Ovary (tissue), 7 donors: ENCODE measurements at regions not wholly inside any gene's neighbourhood (a gene's known extent, or its start where the extent isn't known, plus 50 kb on each side); places are given as distances from the start of the nearest gene placed in this dataset.

Source experiments
- DNase-seq, 5 donors: peaks; one replicate each; pipeline ENCODE4 v3.0.0-alpha.2; 2019 to 2020
- H3K27ac ChIP-seq, 2 donors: fragments of 200-600 bp; one replicate each; pipeline versions ENCODE4 v1.5.1 to v1.8.0; 2019 to 2022
- H3K27me3 ChIP-seq: fragments of 200-600 bp; one replicate; pipeline ENCODE4 v1.8.0; 2022
- H3K36me3 ChIP-seq: fragments of 200-600 bp; sonication (generic); one replicate; pipeline ENCODE4 v1.5.1; 2019
- H3K4me1 ChIP-seq: one replicate; pipeline ENCODE4 v1.8.1; 2013; ENCODE audit warnings: mild to moderate bottlenecking, moderate library complexity; ENCODE audit not compliant: insufficient read depth
- H3K4me3 ChIP-seq: fragments of 200-600 bp; sonication (generic); one replicate; pipeline ENCODE4 v1.5.1; 2017
- H3K9me3 ChIP-seq, 2 donors: fragments of 200-600 bp in 1 of 2; sonication (generic) in 1 of 2; one replicate each; pipeline versions ENCODE4 v1.5.1 to v1.8.1; 2013 to 2019; ENCODE audit warnings: mild to moderate bottlenecking in 1 of 2, moderate library complexity in 1 of 2
- EP300 ChIP-seq: sonication (generic); formaldehyde crosslinking; IDR thresholded peaks from one replicate; pipeline ENCODE4 v1.6.1; 2017; ENCODE audit warnings: antibody characterized with exemption
- POLR2A ChIP-seq: fragments of 450-650 bp; IDR thresholded peaks from one replicate; pipeline ENCODE4 v1.6.1; 2017; ENCODE audit warnings: antibody characterized with exemption, mild to moderate bottlenecking, moderate library complexity
- WGBS, 3 donors: extraction: QIAGEN DNeasy Blood & Tissue Kit in 1 of 3; methylation state at CpG; one replicate each; pipeline versions ENCODE4 v1.1.5 to v1.1.7; 2013 to 2017; 5-methylcytosine and 5-hydroxymethylcytosine counted together
- intact Hi-C, 4 donors: fragments of 100-400 bp; cut with DNase I; formaldehyde crosslinking; loops; one replicate each; pipeline versions ENCODE4 v1.11.0 to v1.15.1; 2022 to 2023
- TF ChIP-seq, protein P1 (sequence below), 3 donors: fragments of 450-650 bp in 2 of 3; fragments of 200-600 bp in 1 of 3; IDR thresholded peaks; one replicate each; pipeline versions ENCODE4 v1.5.1 to v1.8.0; 2016 to 2022; ENCODE audit warnings: antibody characterized with exemption in 3 of 3, mild to moderate bottlenecking in 1 of 3
- donor health status: DM: no; HTN: no; CAD: no; lungs with moderate emphysema.
- donor health status: DM: no; HTN: no; CAD: no.
- donor health status: Bipolar disorder and iron deficiency.
- donor health status: DM: no; HTN: no; CAD: no.
- donor health status: DM: yes; HTN: yes; CAD: no.

- intact Hi-C loops, result loop anchor here in 2 of 4 donors (10.0 kb wide), 2 partner anchors 54 to 56 kb away; no protein-coding TSS in a partner anchor
- WGBS, 3 donors, result 87 to 92% (median 91%) methylated on average over 11 of the region's 11 CpGs
These were observed 66.3 kb upstream of the CIBAR2 start for GRCh38 chr16:85178596-85178995.

GRCh38 chr16:85179344-85180046 lies 67.2 kb upstream of the CIBAR2 start:
- intact Hi-C loops, result loop anchor here in 2 of 4 donors (10.0 kb wide), 2 partner anchors 55 kb away; no protein-coding TSS in a partner anchor
- peak overlapping the region in 1 of 2 donors; percentile 30 for H3K27ac ChIP-seq
- DNase-seq, result no peak
- H3K27me3 ChIP-seq, result no peaks in the 10 kb centered on the region
- no peak overlapping the region for H3K4me3 ChIP-seq
- TF ChIP-seq EP300, result no peak
- H3K4me1 ChIP-seq, result peaks cover 35% of the 10 kb centered on the region
- H3K36me3 ChIP-seq, result no peaks in the 10 kb centered on the region
- no peaks in the 10 kb centered on the region for H3K9me3 ChIP-seq
- WGBS, 3 donors, result 63 to 82% (median 73%) methylated on average over 15 of the region's 15 CpGs

More at GRCh38 chr16:85178596-85178995, 66.3 kb upstream of the CIBAR2 start:
- peaks cover 40% of the 10 kb centered on the region for H3K4me1 ChIP-seq
- no peak for DNase-seq
- no peaks in the 10 kb centered on the region for H3K27me3 ChIP-seq
- H3K36me3 ChIP-seq, result no peaks in the 10 kb centered on the region
- H3K9me3 ChIP-seq, result no peaks in the 10 kb centered on the region
- TF ChIP-seq, protein P1, sequence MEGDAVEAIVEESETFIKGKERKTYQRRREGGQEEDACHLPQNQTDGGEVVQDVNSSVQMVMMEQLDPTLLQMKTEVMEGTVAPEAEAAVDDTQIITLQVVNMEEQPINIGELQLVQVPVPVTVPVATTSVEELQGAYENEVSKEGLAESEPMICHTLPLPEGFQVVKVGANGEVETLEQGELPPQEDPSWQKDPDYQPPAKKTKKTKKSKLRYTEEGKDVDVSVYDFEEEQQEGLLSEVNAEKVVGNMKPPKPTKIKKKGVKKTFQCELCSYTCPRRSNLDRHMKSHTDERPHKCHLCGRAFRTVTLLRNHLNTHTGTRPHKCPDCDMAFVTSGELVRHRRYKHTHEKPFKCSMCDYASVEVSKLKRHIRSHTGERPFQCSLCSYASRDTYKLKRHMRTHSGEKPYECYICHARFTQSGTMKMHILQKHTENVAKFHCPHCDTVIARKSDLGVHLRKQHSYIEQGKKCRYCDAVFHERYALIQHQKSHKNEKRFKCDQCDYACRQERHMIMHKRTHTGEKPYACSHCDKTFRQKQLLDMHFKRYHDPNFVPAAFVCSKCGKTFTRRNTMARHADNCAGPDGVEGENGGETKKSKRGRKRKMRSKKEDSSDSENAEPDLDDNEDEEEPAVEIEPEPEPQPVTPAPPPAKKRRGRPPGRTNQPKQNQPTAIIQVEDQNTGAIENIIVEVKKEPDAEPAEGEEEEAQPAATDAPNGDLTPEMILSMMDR (IDR thresholded peaks at IDR 0.05), result no peak
- TF ChIP-seq EP300, result no peak
- no peak for TF ChIP-seq POLR2A
- no peak overlapping the region for H3K27ac ChIP-seq
- H3K4me3 ChIP-seq, result no peak overlapping the region

DNA sequence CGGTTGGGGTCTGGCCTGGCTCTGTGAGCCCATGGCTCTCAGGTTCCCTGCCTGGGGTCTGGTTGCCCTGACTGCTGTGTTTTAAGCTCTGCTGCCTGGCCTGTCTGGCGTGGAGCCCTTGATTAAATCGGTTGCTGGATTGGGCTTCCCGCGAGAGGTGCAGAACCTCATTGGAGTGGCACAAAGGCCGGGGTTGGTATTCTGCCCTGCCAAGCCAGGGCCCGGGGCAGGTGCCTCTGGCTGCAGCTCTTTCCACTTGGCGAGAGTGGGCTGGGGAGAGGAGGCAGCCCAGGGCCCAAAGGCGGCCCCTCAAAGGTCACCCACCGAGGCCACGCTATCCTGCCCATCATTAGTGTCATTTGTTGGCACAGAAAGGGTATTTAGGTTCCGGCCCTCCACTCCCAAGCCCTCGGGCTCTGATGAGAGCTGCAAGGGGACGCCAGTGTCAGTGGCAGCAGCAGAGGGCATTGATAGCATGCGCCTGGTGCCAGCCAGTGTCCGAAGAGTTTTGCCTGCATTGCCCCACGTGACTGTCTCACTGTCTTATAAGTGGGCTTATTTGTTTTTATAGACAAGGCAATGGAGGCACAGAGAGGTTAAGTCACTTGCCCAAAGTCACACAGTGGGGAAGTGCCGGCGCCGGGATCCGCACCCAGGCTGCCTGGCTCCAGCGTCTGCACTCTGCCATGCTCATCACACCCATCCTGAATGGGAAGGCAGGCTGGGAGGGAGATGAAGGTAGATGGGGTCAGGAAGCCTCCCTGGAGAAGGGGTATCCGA lies 68.0 kb upstream of the CIBAR2 start:
- Histone ChIP-seq H3K27me3 (no peaks in the 10 kb centered on the region), H3K36me3 (no peaks in the 10 kb centered on the region), H3K27ac (peak overlapping the region in 1 of 2 donors; percentile 30), H3K4me3 (no peak overlapping the region), H3K9me3 (no peaks in the 10 kb centered on the region), H3K4me1 (peaks cover 29% of the 10 kb centered on the region)
- intact Hi-C loops, result no loop called here
- no peak for DNase-seq
- TF ChIP-seq EP300 (no peak), POLR2A (no peak)
- TF ChIP-seq, protein P1 (IDR thresholded peaks at IDR 0.05), result no peak
- WGBS, 3 donors, result 86 to 91% (median 90%) methylated on average over 23 of the region's 23 CpGs

DNA sequence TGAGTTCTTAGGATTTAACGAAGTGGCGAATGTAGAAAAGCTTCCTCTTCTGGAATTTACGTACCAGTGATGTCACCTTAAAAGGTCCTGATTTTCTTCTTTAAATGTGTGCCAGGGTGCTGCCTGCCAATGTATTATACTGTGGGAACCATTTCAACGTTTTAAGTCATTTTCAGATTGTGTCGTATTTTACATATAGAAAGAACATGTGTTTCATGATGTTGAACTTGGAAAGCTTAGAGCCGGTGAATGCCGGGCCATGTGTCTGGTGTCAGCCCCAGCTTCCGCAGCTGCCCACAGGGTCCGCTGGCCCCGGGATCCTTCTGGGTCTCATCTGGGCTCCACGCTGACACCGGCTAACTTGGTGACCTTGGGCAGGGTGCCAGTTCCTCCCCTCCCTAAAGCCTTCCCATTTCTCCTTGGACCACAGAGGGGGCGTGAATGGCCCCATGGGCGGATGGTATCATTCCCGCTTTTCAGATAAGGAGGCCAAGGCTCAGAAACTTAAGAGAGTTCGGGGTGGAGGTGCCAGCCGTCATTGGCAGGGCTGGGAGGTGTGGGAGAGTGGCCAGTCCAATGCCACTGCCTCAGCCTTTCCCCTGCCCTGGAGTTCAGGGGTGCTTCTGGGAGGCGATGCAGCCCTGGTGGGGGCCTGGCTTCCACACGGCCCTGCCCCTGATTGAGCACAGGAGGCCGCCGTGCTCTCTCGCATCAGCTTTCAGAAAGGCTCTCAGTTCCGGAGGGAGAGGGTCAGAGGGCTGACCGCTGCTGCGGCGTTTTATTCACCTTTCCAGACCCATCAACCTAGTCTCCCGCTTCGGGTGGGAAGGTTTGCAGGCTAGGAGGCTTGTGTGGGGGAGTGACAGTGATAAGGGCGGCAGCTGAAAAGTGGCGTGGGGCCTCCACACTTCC lies 68.8 kb upstream of the CIBAR2 start:
- Histone ChIP-seq H3K27ac (peak overlapping the region in 1 of 2 donors; percentile 21), H3K36me3 (no peaks in the 10 kb centered on the region), H3K9me3 (no peaks in the 10 kb centered on the region), H3K4me1 (peaks cover 26% of the 10 kb centered on the region), H3K27me3 (no peaks in the 10 kb centered on the region), H3K4me3 (no peak overlapping the region)
- intact Hi-C loops, result no loop called here
- DNase-seq, result peak; percentile 70 to 90 (median 80)
- TF ChIP-seq, protein P1 (IDR thresholded peaks at IDR 0.05), result no peak
- TF ChIP-seq EP300 (no peak), POLR2A (no peak)
- WGBS, 3 donors, result 24 to 41% (median 27%) methylated on average over 30 of the region's 30 CpGs
